ENCODE measurements at regions not wholly inside any gene's neighbourhood (a gene's known extent, or its start where the extent isn't known, plus 50 kb on each side); places are given as distances from the start of the nearest gene placed in this dataset.

- no peaks in the 10 kb centered on the region for H3K36me3 ChIP-seq (replicated peaks; ENCODE audit: insufficient read depth, low read length)
- no peak overlapping the region for H3K4me2 ChIP-seq (ENCODE audit: low read depth, low read length)
- no peaks in the 10 kb centered on the region for H3K79me2 ChIP-seq (ENCODE audit: low read length)
- no peak overlapping the region for H2AFZ ChIP-seq (ENCODE audit: low read length)
- H3K9ac ChIP-seq (ENCODE audit: low read length) = no peak overlapping the region
- no peak overlapping the region for H3K4me3 ChIP-seq (ENCODE audit: low read length)
- no peaks in the 10 kb centered on the region for H3K4me1 ChIP-seq (ENCODE audit: low read length)
- no peaks in the 10 kb centered on the region for H4K20me1 ChIP-seq (ENCODE audit: insufficient read depth, low read length)
- H3K27ac ChIP-seq (ENCODE audit: low read length) = no peak overlapping the region
- no peaks in the 10 kb centered on the region for H3K9me2 ChIP-seq (replicated peaks; ENCODE audit: insufficient read depth, low read length)
- DNase-seq = no peak
- TF ChIP-seq EZH2 (optimal IDR thresholded peaks at IDR 0.05; ENCODE audit: low read depth, low read length) = no peak
- TF ChIP-seq CTCF (IDR thresholded peaks at IDR 0.05; ENCODE audit: low read length) = no peak
- TF ChIP-seq EZH2phosphoT487 (IDR thresholded peaks at IDR 0.05; ENCODE audit: low read length) = no peak
- no peaks in the 10 kb centered on the region for H3K27me3 ChIP-seq (replicated peaks; ENCODE audit: insufficient read depth, low read length)
- no peaks in the 10 kb centered on the region for H3F3A ChIP-seq (ENCODE audit: insufficient read depth, low read length)
- no peaks in the 10 kb centered on the region for H3K9me3 ChIP-seq (replicated peaks; ENCODE audit: insufficient read depth, low read length)
Measured at GRCh38 chr11:122367809-122368231, 251.8 kb upstream of the BLID start.

- no peaks in the 10 kb centered on the region for H3K4me1 ChIP-seq (ENCODE audit: low read length)
- DNase-seq = no peak
- no peak overlapping the region for H3K4me3 ChIP-seq (ENCODE audit: low read length)
- no peak overlapping the region for H3K9ac ChIP-seq (ENCODE audit: low read length)
- H3K79me2 ChIP-seq (ENCODE audit: low read length) = no peaks in the 10 kb centered on the region
- H3F3A ChIP-seq (ENCODE audit: insufficient read depth, low read length) = no peaks in the 10 kb centered on the region
- TF ChIP-seq EZH2phosphoT487 (IDR thresholded peaks at IDR 0.05; ENCODE audit: low read length) = no peak
- H3K9me3 ChIP-seq (replicated peaks; ENCODE audit: insufficient read depth, low read length) = no peaks in the 10 kb centered on the region
- no peak overlapping the region for H3K4me2 ChIP-seq (ENCODE audit: low read depth, low read length)
- no peaks in the 10 kb centered on the region for H3K9me2 ChIP-seq (replicated peaks; ENCODE audit: insufficient read depth, low read length)
- no peak overlapping the region for H2AFZ ChIP-seq (ENCODE audit: low read length)
- no peak overlapping the region for H3K27ac ChIP-seq (ENCODE audit: low read length)
- H4K20me1 ChIP-seq (ENCODE audit: insufficient read depth, low read length) = no peaks in the 10 kb centered on the region
- no peaks in the 10 kb centered on the region for H3K36me3 ChIP-seq (replicated peaks; ENCODE audit: insufficient read depth, low read length)
- no peaks in the 10 kb centered on the region for H3K27me3 ChIP-seq (replicated peaks; ENCODE audit: insufficient read depth, low read length)
Measured at GRCh38 chr11:122365610-122366360, 249.8 kb upstream of the BLID start.

- no peaks in the 10 kb centered on the region for H3F3A ChIP-seq (ENCODE audit: insufficient read depth, low read length)
- H3K27ac ChIP-seq (ENCODE audit: low read length) = no peak overlapping the region
- H3K36me3 ChIP-seq (replicated peaks; ENCODE audit: insufficient read depth, low read length) = no peaks in the 10 kb centered on the region
- DNase-seq = no peak
- no peak overlapping the region for H2AFZ ChIP-seq (ENCODE audit: low read length)
- no peaks in the 10 kb centered on the region for H3K9me2 ChIP-seq (replicated peaks; ENCODE audit: insufficient read depth, low read length)
- no peaks in the 10 kb centered on the region for H3K9me3 ChIP-seq (replicated peaks; ENCODE audit: insufficient read depth, low read length)
- H3K27me3 ChIP-seq (replicated peaks; ENCODE audit: insufficient read depth, low read length) = no peaks in the 10 kb centered on the region
- no peak overlapping the region for H3K4me3 ChIP-seq (ENCODE audit: low read length)
- no peaks in the 10 kb centered on the region for H3K4me1 ChIP-seq (ENCODE audit: low read length)
- H3K79me2 ChIP-seq (ENCODE audit: low read length) = no peaks in the 10 kb centered on the region
- no peaks in the 10 kb centered on the region for H4K20me1 ChIP-seq (ENCODE audit: insufficient read depth, low read length)
- H3K4me2 ChIP-seq (ENCODE audit: low read depth, low read length) = no peak overlapping the region
- TF ChIP-seq EZH2phosphoT487 (IDR thresholded peaks at IDR 0.05; ENCODE audit: low read length) = no peak
- no peak for TF ChIP-seq EZH2 (optimal IDR thresholded peaks at IDR 0.05; ENCODE audit: low read depth, low read length)
- TF ChIP-seq CTCF (IDR thresholded peaks at IDR 0.05; ENCODE audit: low read length) = no peak
- H3K9ac ChIP-seq (ENCODE audit: low read length) = no peak overlapping the region
Measured at GRCh38 chr11:122363296-122363695, 247.3 kb upstream of the BLID start.

GRCh38 chr11:122362381-122362780 is 246.4 kb upstream of the BLID start:
- Histone ChIP-seq H3K4me2 (ENCODE audit: low read depth, low read length) (no peak overlapping the region), H3K36me3 (replicated peaks; ENCODE audit: insufficient read depth, low read length) (no peaks in the 10 kb centered on the region), H4K20me1 (ENCODE audit: insufficient read depth, low read length) (no peaks in the 10 kb centered on the region), H3K79me2 (ENCODE audit: low read length) (no peaks in the 10 kb centered on the region), H3K9me3 (replicated peaks; ENCODE audit: insufficient read depth, low read length) (no peaks in the 10 kb centered on the region), H3K27ac (ENCODE audit: low read length) (no peak overlapping the region), H3K9me2 (replicated peaks; ENCODE audit: insufficient read depth, low read length) (no peaks in the 10 kb centered on the region), H3K27me3 (replicated peaks; ENCODE audit: insufficient read depth, low read length) (no peaks in the 10 kb centered on the region), H3F3A (ENCODE audit: insufficient read depth, low read length) (no peaks in the 10 kb centered on the region), H3K4me3 (ENCODE audit: low read length) (no peak overlapping the region), H3K9ac (ENCODE audit: low read length) (no peak overlapping the region), H3K4me1 (ENCODE audit: low read length) (no peaks in the 10 kb centered on the region), H2AFZ (ENCODE audit: low read length) (no peak overlapping the region)
- no peak for TF ChIP-seq EZH2phosphoT487 (IDR thresholded peaks at IDR 0.05; ENCODE audit: low read length)
- no peak for TF ChIP-seq EZH2 (optimal IDR thresholded peaks at IDR 0.05; ENCODE audit: low read depth, low read length)
- TF ChIP-seq CTCF (IDR thresholded peaks at IDR 0.05; ENCODE audit: low read length) = no peak
- no peak for DNase-seq
